ENCODE measurements at regions not wholly inside any gene's neighbourhood (a gene's known extent, or its start where the extent isn't known, plus 50 kb on each side); places are given as distances from the start of the nearest gene placed in this dataset.

GRCh38 chr13:105403086-105403485 is 1132.4 kb downstream of the EFNB2 start:
- TF ChIP-seq CTCF (conservative IDR thresholded peaks at IDR 0.05 in 1 of 2, IDR thresholded peaks at IDR 0.05 in 1 of 2; ENCODE audit: low read depth in 1 of 2, low read length in 2 of 2) (no peak), EZH2 (IDR thresholded peaks at IDR 0.05; ENCODE audit: low read length, missing control alignments) (no peak)
